PFSK-1 (cell line): ENCODE measurements at regions not wholly inside any gene's neighbourhood (a gene's known extent, or its start where the extent isn't known, plus 50 kb on each side); places are given as distances from the start of the nearest gene placed in this dataset.

Experiments
- POLR2AphosphoS5 ChIP-seq: IDR thresholded peaks from 2 replicates; pipeline ENCODE4 v1.6.1; 2012; ENCODE audit warnings: low read depth, mild to moderate bottlenecking, control low read depth, low read length, moderate library complexity
- TF ChIP-seq, protein P1 (sequence below), 2 experiments: IDR thresholded peaks; 2 replicates each; pipeline versions ENCODE4 v1.6.1 to v1.8.0; 2011 to 2012; ENCODE audit warnings: low read depth in 2 of 2, low read length in 2 of 2, control low read depth in 1 of 2, inconsistent platforms in 1 of 2, mild to moderate bottlenecking in 1 of 2, moderate library complexity in 1 of 2; ENCODE audit not compliant: insufficient read depth in 1 of 2

GRCh38 chr12:115402443-115403180 lies 718.6 kb upstream of the TBX3 start:
- TF ChIP-seq, protein P1, sequence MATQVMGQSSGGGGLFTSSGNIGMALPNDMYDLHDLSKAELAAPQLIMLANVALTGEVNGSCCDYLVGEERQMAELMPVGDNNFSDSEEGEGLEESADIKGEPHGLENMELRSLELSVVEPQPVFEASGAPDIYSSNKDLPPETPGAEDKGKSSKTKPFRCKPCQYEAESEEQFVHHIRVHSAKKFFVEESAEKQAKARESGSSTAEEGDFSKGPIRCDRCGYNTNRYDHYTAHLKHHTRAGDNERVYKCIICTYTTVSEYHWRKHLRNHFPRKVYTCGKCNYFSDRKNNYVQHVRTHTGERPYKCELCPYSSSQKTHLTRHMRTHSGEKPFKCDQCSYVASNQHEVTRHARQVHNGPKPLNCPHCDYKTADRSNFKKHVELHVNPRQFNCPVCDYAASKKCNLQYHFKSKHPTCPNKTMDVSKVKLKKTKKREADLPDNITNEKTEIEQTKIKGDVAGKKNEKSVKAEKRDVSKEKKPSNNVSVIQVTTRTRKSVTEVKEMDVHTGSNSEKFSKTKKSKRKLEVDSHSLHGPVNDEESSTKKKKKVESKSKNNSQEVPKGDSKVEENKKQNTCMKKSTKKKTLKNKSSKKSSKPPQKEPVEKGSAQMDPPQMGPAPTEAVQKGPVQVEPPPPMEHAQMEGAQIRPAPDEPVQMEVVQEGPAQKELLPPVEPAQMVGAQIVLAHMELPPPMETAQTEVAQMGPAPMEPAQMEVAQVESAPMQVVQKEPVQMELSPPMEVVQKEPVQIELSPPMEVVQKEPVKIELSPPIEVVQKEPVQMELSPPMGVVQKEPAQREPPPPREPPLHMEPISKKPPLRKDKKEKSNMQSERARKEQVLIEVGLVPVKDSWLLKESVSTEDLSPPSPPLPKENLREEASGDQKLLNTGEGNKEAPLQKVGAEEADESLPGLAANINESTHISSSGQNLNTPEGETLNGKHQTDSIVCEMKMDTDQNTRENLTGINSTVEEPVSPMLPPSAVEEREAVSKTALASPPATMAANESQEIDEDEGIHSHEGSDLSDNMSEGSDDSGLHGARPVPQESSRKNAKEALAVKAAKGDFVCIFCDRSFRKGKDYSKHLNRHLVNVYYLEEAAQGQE (IDR thresholded peaks at IDR 0.05; ENCODE audit: insufficient read depth in 1 of 2, low read depth in 2 of 2, low read length in 2 of 2): no peak
- TF ChIP-seq POLR2AphosphoS5: no peak
